B cell (primary cell): ENCODE measurements at regions not wholly inside any gene's neighbourhood (a gene's known extent, or its start where the extent isn't known, plus 50 kb on each side); places are given as distances from the start of the nearest gene placed in this dataset.

Experiments
- ATAC-seq: fragments of 200-7000 bp; cut with Tn5 transposase; one replicate; pipeline ENCODE4 v1.10.0; 2021; ENCODE audit warnings: low read depth, mild to moderate bottlenecking, moderate number of reproducible peaks, moderate library complexity
- CTCF ChIA-PET: fragments of 350-600 bp; sonication (Branson Sonifier 250); formaldehyde crosslinking; loops from one replicate; lab custom pipeline; 2021; ENCODE audit warnings: antibody characterized with exemption, inconsistent platforms; lab: Charles Lee
- POLR2A ChIA-PET: fragments of 350-600 bp; sonication (Branson Sonifier 250); formaldehyde crosslinking; loops from one replicate; lab custom pipeline; 2021; ENCODE audit warnings: antibody characterized with exemption; lab: Charles Lee
- DNase-seq: peaks from one replicate; pipeline ENCODE4 v3.0.0; 2013
- H2AFZ ChIP-seq: 2 replicates; pipeline ENCODE4 v1.6.1; 2012; ENCODE audit warnings: mild to moderate bottlenecking, low read depth, low read length; ENCODE audit not compliant: insufficient read depth, poor library complexity, severe bottlenecking
- H3K27ac ChIP-seq, 2 donors: 1 replicate in 1 of 2; 2 replicates in 1 of 2; pipeline ENCODE4 v1.5.1; 2012 to 2013; ENCODE audit warnings: low read length in 2 of 2, mild to moderate bottlenecking in 2 of 2, moderate library complexity in 1 of 2
- H3K27me3 ChIP-seq, 4 experiments: fragments of 200-600 bp in 1 of 4; sonication (generic) in 1 of 4; replicated peaks in 1 of 4; 1 replicate in 2 of 4; 2 replicates in 2 of 4; pipeline versions ENCODE4 v1.6.1 to v1.7.0; 2013 to 2016; ENCODE audit warnings: low read length in 3 of 4, mild to moderate bottlenecking in 2 of 4, mixed read lengths in 1 of 4, moderate library complexity in 1 of 4; ENCODE audit not compliant: insufficient read depth in 4 of 4, control insufficient read depth in 3 of 4; ENCODE audit errors: control extremely low read depth in 1 of 4
- H3K36me3 ChIP-seq, 2 experiments: replicated peaks in 1 of 2; 1 replicate in 1 of 2; 2 replicates in 1 of 2; pipeline versions ENCODE4 v1.6.1 to v1.7.1; 2013; ENCODE audit warnings: low read length in 1 of 2; ENCODE audit not compliant: insufficient read depth in 2 of 2, control insufficient read depth in 1 of 2; ENCODE audit errors: control extremely low read depth in 1 of 2, extremely low read depth in 1 of 2
- H3K4me1 ChIP-seq, 2 donors: fragments of 200-600 bp in 1 of 2; sonication (generic) in 1 of 2; 1 replicate in 1 of 2; 2 replicates in 1 of 2; pipeline versions ENCODE4 v1.5.1 to v1.6.1; 2013 to 2017; ENCODE audit warnings: low read length in 2 of 2; ENCODE audit not compliant: control insufficient read depth in 2 of 2, insufficient read depth in 2 of 2
- H3K4me2 ChIP-seq: replicated peaks from 2 replicates; pipeline ENCODE3; 2012; ENCODE audit warnings: mild to moderate bottlenecking, low read depth, low read length; ENCODE audit not compliant: poor library complexity, severe bottlenecking
- H3K4me3 ChIP-seq, 5 experiments: fragments of 200-600 bp in 1 of 5; sonication (generic) in 1 of 5; 1 replicate in 3 of 5; 2 replicates in 2 of 5; pipeline versions ENCODE4 v1.5.1 to v1.7.0; 2011 to 2016; ENCODE audit warnings: low read length in 4 of 5, mild to moderate bottlenecking in 4 of 5, low read depth in 2 of 5, control low read depth in 1 of 5, moderate library complexity in 1 of 5; ENCODE audit not compliant: insufficient read depth in 1 of 5; ENCODE audit errors: control extremely low read depth in 1 of 5, extremely low read depth in 1 of 5
- H3K79me2 ChIP-seq: fragments of 200-600 bp; sonication (generic); one replicate; pipeline ENCODE4 v1.6.0; 2016; ENCODE audit warnings: low read length; ENCODE audit not compliant: control insufficient read depth, insufficient read depth
- H3K9ac ChIP-seq: fragments of 200-600 bp; sonication (generic); 2 replicates; pipeline ENCODE4 v1.6.1; 2017; ENCODE audit warnings: mild to moderate bottlenecking, low read length, moderate library complexity
- H3K9me3 ChIP-seq, 3 donors: one replicate each; pipeline versions ENCODE4 v1.6.1 to v1.7.1; 2013; ENCODE audit warnings: low read length in 2 of 3; ENCODE audit not compliant: control insufficient read depth in 2 of 3, insufficient read depth in 1 of 3; ENCODE audit errors: control extremely low read depth in 1 of 3
- H4K20me1 ChIP-seq: 2 replicates; pipeline ENCODE4 v1.6.0; 2012; ENCODE audit warnings: mild to moderate bottlenecking, low read length; ENCODE audit not compliant: insufficient read depth, control insufficient read depth, poor library complexity, severe bottlenecking
- H3K27ac Mint-ChIP-seq: one replicate; pipeline ENCODE4 v1.8.0; 2021; ENCODE audit warnings: mixed read lengths
- H3K27me3 Mint-ChIP-seq: one replicate; pipeline ENCODE4 v1.8.0; 2021; ENCODE audit warnings: mixed read lengths
- H3K4me1 Mint-ChIP-seq: one replicate; pipeline ENCODE4 v1.8.0; 2021; ENCODE audit warnings: mixed read lengths
- H3K4me3 Mint-ChIP-seq: one replicate; pipeline ENCODE4 v1.8.0; 2021; ENCODE audit warnings: mixed read lengths
- H3K9me3 Mint-ChIP-seq: one replicate; pipeline ENCODE4 v1.8.0; 2022; ENCODE audit warnings: mixed read lengths; ENCODE audit not compliant: insufficient read depth
- EZH2 ChIP-seq: IDR thresholded peaks from 2 replicates; pipeline ENCODE4 v1.6.1; 2012; ENCODE audit warnings: borderline replicate concordance, low read depth, mild to moderate bottlenecking, moderate library complexity, low read length; ENCODE audit not compliant: insufficient read depth, poor library complexity, severe bottlenecking
- WGBS: methylation state at CpG from one replicate; pipeline ENCODE4 v1.1.5; 2013; ENCODE audit warnings: missing lambda C conversion rate; ENCODE audit not compliant: insufficient coverage; 5-methylcytosine and 5-hydroxymethylcytosine counted together
- intact Hi-C: fragments of 100-400 bp; cut with micrococcal nuclease; formaldehyde crosslinking; loops from one replicate; pipeline ENCODE4 v1.10.0; 2022
- TF ChIP-seq, protein P1 (sequence below): fragments of 200-600 bp; IDR thresholded peaks from one replicate; pipeline ENCODE4 v1.8.0; 2022; ENCODE audit warnings: antibody characterized with exemption, mild to moderate bottlenecking

DNA sequence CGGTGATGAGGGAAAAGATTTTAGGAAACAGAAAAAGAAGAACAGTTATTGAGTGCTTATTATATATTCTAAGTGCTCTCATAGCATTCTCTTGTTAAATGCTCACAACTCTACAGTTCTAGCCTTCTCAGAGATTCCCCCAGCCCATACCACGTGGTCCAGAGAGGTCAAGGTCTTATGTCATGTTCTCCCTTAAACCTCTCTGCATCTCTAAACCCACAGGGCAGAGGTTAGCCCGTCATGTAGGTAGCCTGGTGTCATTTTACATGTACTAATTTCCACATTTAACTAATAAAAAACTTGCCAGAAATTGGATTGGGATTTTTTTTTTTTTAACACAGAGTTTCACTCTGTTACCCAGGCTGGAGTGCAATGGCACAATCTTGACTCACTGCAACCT lies 178.0 kb downstream of the CEMIP2 start:
- no peaks in the 10 kb centered on the region for H3K36me3 ChIP-seq
- H2AFZ ChIP-seq, result no peak overlapping the region
- Mint-ChIP-seq H3K27me3 (peaks cover 27% of the 10 kb centered on the region), H3K9me3 (no peaks in the 10 kb centered on the region), H3K27ac (no peak overlapping the region), H3K4me3 (no peak overlapping the region), H3K4me1 (no peaks in the 10 kb centered on the region)
- H3K27ac ChIP-seq, result no peak overlapping the region
- no peaks in the 10 kb centered on the region for H3K9me3 ChIP-seq
- WGBS, result no CpG with 5 or more reads among the region's 3 CpGs
- ATAC-seq (no peak), DNase-seq (no peak)
- no peak overlapping the region for H3K4me2 ChIP-seq
- peaks cover 0 to 15% (median 3%) of the 10 kb centered on the region in 4 experiments for H3K27me3 ChIP-seq
- no peaks in the 10 kb centered on the region for H3K79me2 ChIP-seq
- no peaks in the 10 kb centered on the region for H4K20me1 ChIP-seq
- no peak overlapping the region for H3K4me3 ChIP-seq
- H3K4me1 ChIP-seq, result no peaks in the 10 kb centered on the region
- intact Hi-C loops, result no loop called here
- ChIA-PET CTCF (no interaction called here), POLR2A (no interaction called here)
- TF ChIP-seq, protein P1, sequence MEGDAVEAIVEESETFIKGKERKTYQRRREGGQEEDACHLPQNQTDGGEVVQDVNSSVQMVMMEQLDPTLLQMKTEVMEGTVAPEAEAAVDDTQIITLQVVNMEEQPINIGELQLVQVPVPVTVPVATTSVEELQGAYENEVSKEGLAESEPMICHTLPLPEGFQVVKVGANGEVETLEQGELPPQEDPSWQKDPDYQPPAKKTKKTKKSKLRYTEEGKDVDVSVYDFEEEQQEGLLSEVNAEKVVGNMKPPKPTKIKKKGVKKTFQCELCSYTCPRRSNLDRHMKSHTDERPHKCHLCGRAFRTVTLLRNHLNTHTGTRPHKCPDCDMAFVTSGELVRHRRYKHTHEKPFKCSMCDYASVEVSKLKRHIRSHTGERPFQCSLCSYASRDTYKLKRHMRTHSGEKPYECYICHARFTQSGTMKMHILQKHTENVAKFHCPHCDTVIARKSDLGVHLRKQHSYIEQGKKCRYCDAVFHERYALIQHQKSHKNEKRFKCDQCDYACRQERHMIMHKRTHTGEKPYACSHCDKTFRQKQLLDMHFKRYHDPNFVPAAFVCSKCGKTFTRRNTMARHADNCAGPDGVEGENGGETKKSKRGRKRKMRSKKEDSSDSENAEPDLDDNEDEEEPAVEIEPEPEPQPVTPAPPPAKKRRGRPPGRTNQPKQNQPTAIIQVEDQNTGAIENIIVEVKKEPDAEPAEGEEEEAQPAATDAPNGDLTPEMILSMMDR, result no peak
- TF ChIP-seq EZH2, result no peak
- H3K9ac ChIP-seq, result no peak overlapping the region

DNA sequence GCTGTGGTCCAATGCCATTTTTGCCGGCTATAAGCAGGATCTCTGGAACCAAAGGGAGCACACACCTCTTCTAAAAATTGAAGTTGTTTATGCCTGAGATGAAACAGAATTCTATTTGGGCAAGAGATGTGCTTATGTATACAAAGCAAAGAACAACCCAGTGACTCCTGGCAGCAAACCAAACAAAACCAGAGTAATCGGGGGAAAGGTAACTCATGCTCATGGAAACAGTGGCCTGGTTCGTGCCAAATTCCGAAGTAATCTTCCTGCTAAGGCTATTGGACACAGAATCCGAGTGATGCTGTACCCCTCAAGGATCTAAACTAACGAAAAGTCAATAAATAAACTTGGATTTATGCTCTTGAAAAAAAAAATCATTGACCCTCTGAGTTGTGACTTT lies 178.7 kb downstream of the CEMIP2 start:
- DNase-seq (no peak), ATAC-seq (no peak)
- Histone ChIP-seq H3K4me2 (no peak overlapping the region), H3K4me3 (no peak overlapping the region), H2AFZ (no peak overlapping the region), H4K20me1 (no peaks in the 10 kb centered on the region), H3K36me3 (no peaks in the 10 kb centered on the region), H3K79me2 (no peaks in the 10 kb centered on the region), H3K4me1 (no peaks in the 10 kb centered on the region), H3K27me3 (peaks cover 0 to 15% (median 3%) of the 10 kb centered on the region in 4 experiments), H3K9me3 (no peaks in the 10 kb centered on the region), H3K9ac (no peak overlapping the region), H3K27ac (no peak overlapping the region)
- 100% methylated on average over 2 of the region's 6 CpGs for WGBS
- intact Hi-C loops, result no loop called here
- Mint-ChIP-seq H3K9me3 (no peaks in the 10 kb centered on the region), H3K27me3 (peaks cover 21% of the 10 kb centered on the region), H3K27ac (no peak overlapping the region), H3K4me3 (no peak overlapping the region), H3K4me1 (no peaks in the 10 kb centered on the region)
- CTCF ChIA-PET, result no interaction called here
- POLR2A ChIA-PET, result no interaction called here
- TF ChIP-seq, protein P1, result no peak
- no peak for TF ChIP-seq EZH2
